ENCODE measurements at regions not wholly inside any gene's neighbourhood (a gene's known extent, or its start where the extent isn't known, plus 50 kb on each side); places are given as distances from the start of the nearest gene placed in this dataset.

DNA sequence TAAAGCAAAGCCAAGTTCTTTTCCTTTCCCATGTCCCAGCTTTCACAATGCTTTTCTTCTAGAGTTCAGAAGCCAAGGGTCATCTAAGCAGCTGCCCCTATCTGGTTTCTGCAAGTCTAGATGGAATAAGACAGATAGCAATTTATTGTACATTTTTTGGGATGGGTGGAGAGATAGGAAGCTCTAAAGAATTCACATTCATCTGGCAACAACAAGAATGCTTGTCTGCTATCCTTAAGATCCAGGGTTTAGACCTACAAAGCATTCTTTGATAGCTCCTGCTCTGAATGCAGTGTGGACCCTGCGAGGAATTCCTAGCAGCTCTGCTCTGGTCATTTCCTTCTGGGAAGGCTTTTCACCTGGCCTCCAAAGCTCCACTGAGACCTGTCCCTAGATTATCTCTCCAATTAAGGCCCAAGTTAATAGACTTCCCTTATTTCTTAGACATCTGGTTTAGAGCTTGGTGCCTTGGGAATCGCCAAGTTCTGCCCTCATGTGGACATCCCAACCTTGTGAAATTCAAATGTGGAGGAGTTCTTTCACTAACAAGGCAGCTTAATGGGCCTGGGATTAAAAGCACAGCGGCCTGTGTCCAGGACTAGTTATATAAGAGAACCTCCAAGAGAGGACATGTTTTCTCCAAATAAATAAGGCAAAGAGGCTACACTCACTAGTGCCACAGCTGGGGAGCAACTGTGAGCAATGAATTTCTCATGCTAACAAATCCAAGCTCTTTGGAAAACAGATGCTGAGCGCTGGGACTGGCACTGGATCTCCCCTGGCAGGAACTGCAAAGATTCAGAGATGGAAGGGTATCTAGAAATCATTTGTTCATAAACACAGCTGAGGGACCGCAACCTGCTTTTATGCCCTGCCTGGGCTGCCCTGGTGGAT is 384.5 kb upstream of the DDHD1 start:
- DNase-seq, result no peak

DNA sequence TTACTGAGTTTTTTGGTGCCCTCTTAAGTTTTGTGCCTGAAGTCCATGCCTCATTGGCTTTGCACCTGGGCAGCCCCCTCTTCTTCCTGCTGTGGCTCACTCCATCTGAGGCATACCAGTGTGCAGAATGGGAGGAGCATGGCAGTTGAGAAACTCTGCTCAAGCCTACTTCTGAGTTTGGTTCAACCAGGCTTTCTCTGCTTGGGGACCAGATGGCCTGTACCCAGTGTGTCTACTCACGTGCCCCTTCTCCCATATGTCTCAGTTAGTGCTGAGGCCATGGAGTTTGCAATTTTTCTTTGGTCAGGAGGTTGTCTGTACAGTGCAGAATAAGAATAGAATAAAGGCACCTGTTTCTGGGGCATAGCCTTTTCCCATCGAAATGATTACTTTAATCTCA is 383.3 kb upstream of the DDHD1 start:
- DNase-seq, result no peak

GRCh38 chr14:53534841-53535240 is 381.7 kb upstream of the DDHD1 start:
- no peak for DNase-seq

- DNase-seq, result no peak
These were observed 380.4 kb upstream of the DDHD1 start for GRCh38 chr14:53533384-53533970.

DNA sequence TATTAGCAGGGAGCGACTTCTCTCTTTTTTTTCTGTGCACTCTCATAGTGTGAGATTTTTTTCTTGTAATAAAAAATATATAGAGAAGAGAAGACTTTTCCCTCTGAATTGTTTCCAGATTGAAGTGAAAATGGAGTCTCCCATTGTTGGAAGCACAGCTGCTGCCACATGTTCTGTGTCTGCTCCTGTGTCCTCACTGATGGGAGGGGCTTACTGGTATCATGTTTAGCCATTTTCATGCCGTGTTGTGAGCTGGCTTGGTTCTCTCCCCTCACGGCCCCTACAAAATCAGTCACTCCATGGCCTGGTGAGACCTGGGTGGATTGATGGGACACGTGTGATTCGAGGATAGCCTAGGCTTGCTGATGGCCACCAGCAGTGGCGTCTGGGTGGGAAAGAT is 379.7 kb upstream of the DDHD1 start:
- no peak for DNase-seq

DNA sequence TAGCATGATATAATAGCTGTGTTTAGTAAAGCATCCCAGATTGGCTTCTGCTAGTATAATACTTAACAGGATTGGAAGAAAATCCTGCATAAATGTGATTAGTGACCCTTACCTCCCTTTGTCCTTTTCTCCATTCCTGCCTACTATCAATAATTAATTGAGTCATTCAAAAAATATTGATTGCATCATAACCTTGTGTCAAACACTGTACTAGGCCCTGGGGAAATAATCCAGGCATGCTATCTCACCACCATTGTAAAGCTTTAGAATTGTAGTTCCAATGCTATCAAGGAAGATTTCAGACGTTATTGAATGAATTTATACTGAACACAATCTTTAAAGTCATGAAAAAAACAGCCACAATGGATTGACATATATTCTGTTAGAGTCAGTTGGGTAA is 378.6 kb upstream of the DDHD1 start:
- DNase-seq, result no peak

DNA sequence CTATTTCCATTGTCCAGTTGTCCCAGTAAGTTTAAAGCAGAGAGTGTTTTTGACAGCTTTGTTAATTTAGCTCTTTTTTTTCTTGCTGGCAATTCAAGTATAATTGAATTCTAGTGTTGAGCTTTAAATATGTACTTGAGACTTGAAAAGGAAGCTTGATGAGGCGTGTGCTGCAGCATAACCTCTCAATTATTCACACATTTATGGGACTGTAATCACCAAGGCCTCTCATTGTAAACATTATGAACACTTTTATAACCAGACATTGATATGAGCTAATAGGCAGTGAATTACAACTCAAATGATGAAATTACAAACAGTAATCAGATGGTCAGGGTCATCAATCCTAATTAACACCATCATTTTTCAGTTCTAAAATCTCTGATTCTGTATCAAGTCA is 378.0 kb upstream of the DDHD1 start:
- DNase-seq, result no peak

DNA sequence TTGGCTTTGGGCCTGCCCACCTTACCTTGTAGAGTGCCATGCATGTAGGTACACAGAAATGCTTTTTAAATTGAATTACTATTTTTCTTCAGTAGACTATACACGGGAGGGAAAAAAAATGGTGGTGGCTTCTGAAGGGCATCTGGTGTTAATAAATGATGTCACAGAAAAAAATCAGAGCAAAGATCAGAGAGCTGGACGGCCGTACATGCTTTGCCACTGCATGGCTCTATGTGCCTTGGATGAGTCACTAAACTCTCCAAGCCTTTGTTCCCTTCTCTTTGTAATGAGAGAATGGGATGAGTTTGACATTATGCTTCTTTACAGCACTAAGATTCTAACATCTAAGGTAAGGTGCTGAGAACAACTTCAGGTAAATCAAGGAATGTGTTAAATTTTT is 376.4 kb upstream of the DDHD1 start:
- DNase-seq, result no peak

DNA sequence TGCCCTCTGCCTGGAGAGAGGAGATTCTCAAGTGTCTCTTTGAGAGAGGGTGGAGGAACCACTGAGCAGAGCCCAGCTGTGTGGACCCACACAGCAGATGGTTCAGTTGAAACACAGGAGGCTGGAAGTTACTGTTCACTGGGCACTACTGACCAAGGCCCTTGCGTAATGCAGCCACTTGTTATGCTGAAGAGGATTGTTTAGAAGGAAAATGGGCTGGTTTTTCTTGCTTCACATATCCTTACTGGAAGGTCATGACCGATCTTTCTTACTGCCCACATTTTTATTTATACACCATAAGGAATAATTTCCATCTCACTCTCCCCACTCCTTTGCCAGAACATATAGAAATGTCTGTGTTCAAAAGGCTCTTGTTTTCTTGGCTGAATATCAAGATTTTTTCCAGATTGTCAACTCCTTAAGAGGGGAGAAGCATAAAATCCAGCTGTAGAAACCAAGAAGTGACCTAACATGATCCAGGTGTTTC is 375.1 kb upstream of the DDHD1 start:
- no peak for DNase-seq

GRCh38 chr14:53526200-53526599 is 373.1 kb upstream of the DDHD1 start:
- DNase-seq, result no peak

DNA sequence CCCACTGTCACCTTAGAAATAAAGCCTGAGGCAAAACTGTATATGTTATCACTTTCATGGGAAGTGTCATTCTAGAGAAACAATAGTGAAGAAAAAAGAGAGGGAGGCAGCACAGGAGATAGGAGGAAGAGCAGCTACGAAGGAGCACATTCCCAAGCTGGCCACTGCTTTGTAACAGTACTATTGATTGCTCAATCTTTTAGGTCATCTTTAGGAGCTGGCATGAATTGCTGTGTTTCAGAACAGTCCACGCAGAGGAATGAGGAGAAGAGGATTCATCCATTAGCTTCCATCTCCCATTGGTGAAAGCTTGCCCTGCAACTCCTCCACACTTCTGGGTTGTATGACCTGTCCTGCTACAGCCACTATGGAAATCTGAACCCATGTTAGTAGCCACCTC is 372.5 kb upstream of the DDHD1 start:
- DNase-seq, result no peak

- no peak for DNase-seq
These were observed 371.3 kb upstream of the DDHD1 start for GRCh38 chr14:53524391-53524790.

- DNase-seq, result no peak
These were observed 370.1 kb upstream of the DDHD1 start for GRCh38 chr14:53523226-53523625.

DNA sequence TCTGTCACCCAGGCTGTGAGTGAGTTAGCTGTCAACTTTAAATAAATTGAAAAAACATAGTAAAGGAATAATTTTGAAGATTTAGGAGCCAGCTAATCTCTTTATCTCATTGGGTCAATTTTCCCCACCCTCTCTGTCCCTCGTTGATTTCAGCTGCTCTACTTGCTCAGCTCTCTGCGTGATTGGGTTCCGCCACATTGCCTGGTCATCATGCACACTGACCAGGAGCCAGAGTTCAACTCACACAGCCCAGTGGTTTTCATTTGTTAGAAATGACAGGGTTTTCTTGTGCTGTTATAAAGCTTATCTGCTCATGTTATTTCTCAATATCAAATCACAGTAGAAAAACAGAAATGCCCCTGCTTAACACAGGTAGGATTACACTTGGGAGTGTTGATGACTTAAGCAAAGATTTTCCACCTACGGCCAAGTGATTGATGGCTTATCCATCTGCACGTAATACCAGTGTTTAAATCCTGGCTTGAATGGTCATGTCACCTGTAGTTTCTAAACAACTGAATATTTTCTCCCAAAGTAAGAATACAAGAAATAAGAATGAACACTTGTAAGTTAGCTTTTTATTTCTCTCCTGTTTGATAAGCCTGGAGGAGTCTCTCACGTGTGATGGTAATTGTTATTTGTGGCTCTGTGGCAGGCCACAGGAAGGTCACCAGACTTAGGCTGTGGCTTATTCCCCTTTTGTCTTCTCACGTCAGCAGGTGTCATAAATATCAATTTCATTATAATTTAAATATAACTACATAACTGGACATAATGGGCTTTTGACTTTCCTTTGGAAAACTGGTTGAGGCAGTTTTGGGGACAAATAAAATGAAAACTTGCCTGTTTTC is 367.2 kb upstream of the DDHD1 start:
- DNase-seq, result no peak

DNA sequence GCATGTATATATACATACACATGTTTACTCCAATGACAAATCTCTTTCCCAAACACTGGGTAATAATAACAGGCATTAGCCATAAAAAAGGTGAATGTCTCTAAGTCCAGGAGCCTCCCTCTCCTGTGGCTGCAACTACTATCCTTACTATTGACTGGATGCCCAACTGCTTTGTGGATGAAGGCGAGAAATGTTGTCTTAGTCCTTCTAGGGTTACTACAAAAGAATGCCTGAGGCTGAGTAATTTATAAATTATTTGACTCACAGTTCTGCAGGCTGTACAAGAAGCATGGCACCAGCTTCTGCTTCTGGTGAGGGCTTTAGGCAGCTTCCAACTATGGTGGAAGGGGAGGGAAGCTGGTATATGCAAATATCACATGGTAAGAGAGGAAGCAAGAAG is 366.0 kb upstream of the DDHD1 start:
- DNase-seq, result no peak

DNA sequence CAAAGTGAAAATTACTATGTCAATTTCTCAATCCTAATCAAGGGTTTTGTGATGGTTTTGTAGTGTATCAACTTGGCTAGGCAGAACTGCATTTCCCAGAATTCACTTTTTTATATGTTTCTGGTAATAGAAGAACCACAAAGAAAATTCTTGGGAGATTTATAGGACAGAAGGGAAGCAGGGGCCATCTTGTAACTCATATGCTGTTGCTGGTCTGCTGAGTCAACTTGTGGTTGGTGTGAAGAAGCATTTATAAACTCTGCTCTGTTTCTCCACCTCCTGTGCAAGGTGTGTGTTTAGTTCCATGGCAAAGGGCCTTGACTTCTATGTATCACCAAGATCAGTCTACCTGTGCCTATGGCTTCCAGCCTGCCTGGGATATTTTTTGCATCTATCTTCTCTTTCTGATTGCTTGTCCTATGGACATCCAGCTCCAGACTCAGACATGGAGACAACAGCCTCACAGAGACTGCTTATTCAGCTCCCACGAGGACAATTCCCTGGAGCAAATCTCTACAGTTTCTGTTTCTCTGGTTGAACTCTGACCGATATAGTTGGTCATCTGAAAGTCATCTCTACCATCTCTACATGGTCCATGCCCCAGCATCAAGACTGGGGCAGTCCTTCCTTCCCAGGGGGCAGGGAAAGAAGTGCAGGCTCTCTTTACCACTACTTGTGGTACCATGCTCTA is 364.3 kb upstream of the DDHD1 start:
- no peak for DNase-seq

GRCh38 chr14:53516261-53516774 is 363.2 kb upstream of the DDHD1 start:
- no peak for DNase-seq

- DNase-seq, result no peak
These were observed 362.2 kb upstream of the DDHD1 start for GRCh38 chr14:53515276-53515675.

DNA sequence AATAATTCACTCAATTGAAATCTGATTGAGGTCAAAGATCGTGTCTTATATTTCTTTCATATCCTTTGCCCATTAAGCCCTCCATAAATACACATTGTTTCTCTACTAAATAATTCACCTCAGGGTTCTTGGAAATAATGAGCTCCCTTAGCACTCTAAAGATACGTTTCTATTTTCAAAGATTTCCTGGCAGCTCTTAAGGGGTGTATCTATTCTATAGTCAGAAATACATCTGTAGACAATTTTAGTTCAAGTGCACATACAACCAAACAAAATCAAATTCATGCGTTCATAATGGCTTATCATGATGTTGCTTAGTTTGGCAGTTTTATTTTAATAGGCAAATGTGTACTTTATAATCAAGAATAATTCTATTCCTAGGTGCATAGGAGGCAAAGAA is 361.1 kb upstream of the DDHD1 start:
- DNase-seq, result no peak

- no peak for DNase-seq
These were observed 357.3 kb upstream of the DDHD1 start for GRCh38 chr14:53510281-53510912.

DNA sequence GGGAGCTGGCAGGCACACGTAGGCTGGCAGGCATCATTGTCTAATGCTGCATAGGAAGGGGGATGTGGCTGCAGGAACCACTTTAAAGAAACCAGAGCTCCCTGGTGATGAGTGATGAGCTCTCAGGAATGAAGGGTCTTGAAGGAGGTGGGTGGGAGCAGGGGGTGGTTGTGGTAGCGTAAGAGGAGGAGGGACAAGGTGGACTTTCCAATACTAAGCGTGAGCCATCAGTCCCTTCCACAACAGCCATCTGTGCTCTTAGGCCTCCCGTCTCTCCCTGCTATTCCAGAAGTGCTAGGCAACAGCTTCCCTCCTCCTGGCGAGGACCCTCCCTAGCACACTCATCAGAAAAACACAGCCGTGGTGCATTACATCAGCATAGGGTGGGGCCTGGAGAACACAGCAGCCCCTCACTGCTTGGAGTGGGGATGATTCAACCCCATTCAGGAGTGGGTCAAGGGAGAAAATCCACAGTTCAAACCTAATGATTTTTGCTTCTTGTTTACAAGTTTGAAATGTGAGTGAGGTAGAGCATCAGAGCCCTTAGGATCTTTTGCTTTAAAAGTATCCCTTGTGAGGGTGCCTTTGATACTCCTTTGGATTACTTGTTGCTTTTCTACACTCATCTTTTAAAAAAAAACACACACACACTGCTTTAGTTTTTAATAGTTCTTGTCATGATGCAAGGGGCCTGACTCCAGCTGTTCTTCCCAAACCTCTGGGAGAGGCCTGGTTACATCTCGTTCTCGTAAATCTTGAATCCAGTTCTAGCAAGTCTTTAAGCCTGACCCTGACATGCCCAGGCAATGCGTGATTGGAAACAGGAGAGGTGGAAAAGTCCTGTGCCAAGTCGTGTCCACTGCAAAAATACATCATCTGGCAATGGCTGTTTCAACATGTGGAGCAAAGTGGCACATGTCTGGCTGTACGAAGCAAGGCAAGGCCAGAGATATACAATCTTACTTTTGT is 356.4 kb upstream of the DDHD1 start:
- no peak for DNase-seq

All from CD4-positive, alpha-beta T cell treated with Interleukin-15 for 1 hour (primary cell).